ENCODE measurements at regions not wholly inside any gene's neighbourhood (a gene's known extent, or its start where the extent isn't known, plus 50 kb on each side); places are given as distances from the start of the nearest gene placed in this dataset.

GRCh38 chr10:111481866-111482265 lies 405.0 kb downstream of the ADRA2A start:
- ChIA-PET POLR2A (no interaction called here), CTCF (no interaction called here)
- H3K9me1 ChIP-seq (replicated peaks; ENCODE audit: control insufficient read depth, extremely low read depth, insufficient read depth, low read length) = no peaks in the 10 kb centered on the region
- H3K9ac ChIP-seq (replicated peaks; ENCODE audit: extremely low read depth, insufficient read depth, low read length) = no peak overlapping the region
- H3K4me1 ChIP-seq (ENCODE audit: control insufficient read depth, extremely low read depth, insufficient read depth, low read length) = no peaks in the 10 kb centered on the region
- no peak for FAIRE-seq
- H3K27me3 ChIP-seq (ENCODE audit: control insufficient read depth in 2 of 2, insufficient read depth in 2 of 2, low read length in 2 of 2) = no peaks in the 10 kb centered on the region
- no peak for DNase-seq (ENCODE audit: low read depth, low spot score)
- dilution Hi-C loops (cut with MboI; ENCODE audit: extremely low pct_ligation_motif_present, low sequenced_read_pairs) = no loop called here
- H3K36me3 ChIP-seq (ENCODE audit: control insufficient read depth in 2 of 2, extremely low read depth in 1 of 2, insufficient read depth in 2 of 2, low read length in 2 of 2) = no peaks in the 10 kb centered on the region
- no TSS peak for BruUV-seq (replicated peaks)
- H4K20me1 ChIP-seq (replicated peaks; ENCODE audit: control insufficient read depth, extremely low read depth, insufficient read depth, low read length) = no peaks in the 10 kb centered on the region
- H2AFZ ChIP-seq (ENCODE audit: low read depth, low read length) = no peak overlapping the region
- no peaks in the 10 kb centered on the region for H3K79me2 ChIP-seq (ENCODE audit: control insufficient read depth, insufficient read depth, low read length)
- H3K4me3 ChIP-seq (replicated peaks in 1 of 3; ENCODE audit: insufficient read depth in 1 of 3, low read depth in 1 of 3, low read length in 3 of 3) = no peak overlapping the region
- TF ChIP-seq EZH2 (IDR thresholded peaks at IDR 0.05; ENCODE audit: borderline replicate concordance, low read depth, low read length, severe bottlenecking) (no peak), JUN (IDR thresholded peaks at IDR 0.05; ENCODE audit: borderline replicate concordance, insufficient read depth, insufficient read length, low read depth) (no peak), POLR2AphosphoS5 (IDR thresholded peaks at IDR 0.05; ENCODE audit: insufficient read depth, low read depth, low read length) (no peak), FOS (IDR thresholded peaks at IDR 0.05; ENCODE audit: borderline replicate concordance, insufficient read depth, low read length) (no peak), MYC (IDR thresholded peaks at IDR 0.05; ENCODE audit: low read depth, low read length) (no peak), POLR2A (IDR thresholded peaks at IDR 0.05; ENCODE audit: low read depth, low read length) (no peak), GATA2 (IDR thresholded peaks at IDR 0.05; ENCODE audit: insufficient read depth, insufficient read length, low read depth, low read length) (no peak)
- TF ChIP-seq, protein P1, sequence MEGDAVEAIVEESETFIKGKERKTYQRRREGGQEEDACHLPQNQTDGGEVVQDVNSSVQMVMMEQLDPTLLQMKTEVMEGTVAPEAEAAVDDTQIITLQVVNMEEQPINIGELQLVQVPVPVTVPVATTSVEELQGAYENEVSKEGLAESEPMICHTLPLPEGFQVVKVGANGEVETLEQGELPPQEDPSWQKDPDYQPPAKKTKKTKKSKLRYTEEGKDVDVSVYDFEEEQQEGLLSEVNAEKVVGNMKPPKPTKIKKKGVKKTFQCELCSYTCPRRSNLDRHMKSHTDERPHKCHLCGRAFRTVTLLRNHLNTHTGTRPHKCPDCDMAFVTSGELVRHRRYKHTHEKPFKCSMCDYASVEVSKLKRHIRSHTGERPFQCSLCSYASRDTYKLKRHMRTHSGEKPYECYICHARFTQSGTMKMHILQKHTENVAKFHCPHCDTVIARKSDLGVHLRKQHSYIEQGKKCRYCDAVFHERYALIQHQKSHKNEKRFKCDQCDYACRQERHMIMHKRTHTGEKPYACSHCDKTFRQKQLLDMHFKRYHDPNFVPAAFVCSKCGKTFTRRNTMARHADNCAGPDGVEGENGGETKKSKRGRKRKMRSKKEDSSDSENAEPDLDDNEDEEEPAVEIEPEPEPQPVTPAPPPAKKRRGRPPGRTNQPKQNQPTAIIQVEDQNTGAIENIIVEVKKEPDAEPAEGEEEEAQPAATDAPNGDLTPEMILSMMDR (IDR thresholded peaks at IDR 0.05; ENCODE audit: extremely low read depth in 1 of 2, insufficient read depth in 1 of 2, low read depth in 1 of 2, low read length in 2 of 2) = no peak
- TF ChIP-seq, protein P2, sequence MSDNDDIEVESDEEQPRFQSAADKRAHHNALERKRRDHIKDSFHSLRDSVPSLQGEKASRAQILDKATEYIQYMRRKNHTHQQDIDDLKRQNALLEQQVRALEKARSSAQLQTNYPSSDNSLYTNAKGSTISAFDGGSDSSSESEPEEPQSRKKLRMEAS (IDR thresholded peaks at IDR 0.05; ENCODE audit: insufficient read depth, insufficient read length) = no peak
- intact Hi-C loops (cut with micrococcal nuclease) = no loop called here
- no peak overlapping the region for H3K27ac ChIP-seq (ENCODE audit: insufficient read depth, low read depth, low read length)
- no peak overlapping the region for H3K4me2 ChIP-seq (ENCODE audit: insufficient read depth, low read length)
- peaks cover 10% of the 10 kb centered on the region for H3K9me3 ChIP-seq (replicated peaks; ENCODE audit: control insufficient read depth, insufficient read depth, low read length)

All from endothelial cell of umbilical vein (primary cell).